ENCODE measurements at regions not wholly inside any gene's neighbourhood (a gene's known extent, or its start where the extent isn't known, plus 50 kb on each side); places are given as distances from the start of the nearest gene placed in this dataset.

DNA sequence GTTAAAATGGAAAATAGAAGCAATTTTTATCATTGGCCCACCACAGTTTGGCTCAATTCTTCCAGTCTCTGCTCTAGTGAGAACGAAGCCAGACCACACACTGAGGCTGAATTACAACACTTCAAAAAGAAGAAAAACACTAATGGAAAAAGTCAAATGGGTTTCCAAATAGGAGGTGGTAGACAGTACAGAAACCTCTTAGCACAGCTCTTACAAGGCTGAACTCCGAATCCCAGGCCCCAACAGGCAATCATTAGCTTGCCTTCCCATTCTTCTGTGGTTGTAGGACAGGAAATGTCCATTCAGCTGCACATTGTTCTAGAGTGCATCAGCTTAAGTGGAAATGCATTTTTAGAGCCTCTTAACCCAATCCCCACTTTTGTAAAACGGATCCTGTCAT, 115.1 kb upstream of the MEOX2 start:
- no peaks in the 10 kb centered on the region for H3K9me3 ChIP-seq
- H3K4me1 ChIP-seq, result no peaks in the 10 kb centered on the region
- no peaks in the 10 kb centered on the region for H3K36me3 ChIP-seq
- H3K27me3 ChIP-seq, result no peaks in the 10 kb centered on the region
- DNase-seq, result no peak
- no peak overlapping the region for H3K4me3 ChIP-seq (ENCODE audit: low read depth, low read length)
- TF ChIP-seq, protein P1, sequence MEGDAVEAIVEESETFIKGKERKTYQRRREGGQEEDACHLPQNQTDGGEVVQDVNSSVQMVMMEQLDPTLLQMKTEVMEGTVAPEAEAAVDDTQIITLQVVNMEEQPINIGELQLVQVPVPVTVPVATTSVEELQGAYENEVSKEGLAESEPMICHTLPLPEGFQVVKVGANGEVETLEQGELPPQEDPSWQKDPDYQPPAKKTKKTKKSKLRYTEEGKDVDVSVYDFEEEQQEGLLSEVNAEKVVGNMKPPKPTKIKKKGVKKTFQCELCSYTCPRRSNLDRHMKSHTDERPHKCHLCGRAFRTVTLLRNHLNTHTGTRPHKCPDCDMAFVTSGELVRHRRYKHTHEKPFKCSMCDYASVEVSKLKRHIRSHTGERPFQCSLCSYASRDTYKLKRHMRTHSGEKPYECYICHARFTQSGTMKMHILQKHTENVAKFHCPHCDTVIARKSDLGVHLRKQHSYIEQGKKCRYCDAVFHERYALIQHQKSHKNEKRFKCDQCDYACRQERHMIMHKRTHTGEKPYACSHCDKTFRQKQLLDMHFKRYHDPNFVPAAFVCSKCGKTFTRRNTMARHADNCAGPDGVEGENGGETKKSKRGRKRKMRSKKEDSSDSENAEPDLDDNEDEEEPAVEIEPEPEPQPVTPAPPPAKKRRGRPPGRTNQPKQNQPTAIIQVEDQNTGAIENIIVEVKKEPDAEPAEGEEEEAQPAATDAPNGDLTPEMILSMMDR (IDR thresholded peaks at IDR 0.05; ENCODE audit: low read depth, low read length), result no peak

DNA sequence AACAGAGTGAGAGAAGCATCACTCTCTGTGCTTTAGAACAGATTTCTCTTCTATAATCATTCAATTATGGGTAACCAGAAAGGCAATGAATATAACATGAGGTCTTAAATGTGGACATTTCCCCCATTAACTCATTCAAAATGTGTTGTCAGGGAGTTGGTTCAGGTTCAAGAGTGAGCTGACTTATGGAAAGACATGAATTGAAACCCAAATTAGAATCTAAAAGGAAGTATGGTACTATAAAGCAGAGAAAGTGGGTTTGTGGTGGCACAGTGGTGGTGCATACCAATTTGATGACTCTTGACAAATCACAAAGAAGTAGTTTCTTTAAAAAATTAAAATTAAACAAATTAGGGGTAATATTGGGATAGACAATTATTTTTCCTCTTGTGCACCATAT, 114.6 kb upstream of the MEOX2 start:
- H3K36me3 ChIP-seq, result no peaks in the 10 kb centered on the region
- H3K4me1 ChIP-seq, result no peaks in the 10 kb centered on the region
- no peaks in the 10 kb centered on the region for H3K9me3 ChIP-seq
- no peak overlapping the region for H3K4me3 ChIP-seq (ENCODE audit: low read depth, low read length)
- DNase-seq, result no peak
- H3K27me3 ChIP-seq, result no peaks in the 10 kb centered on the region
- TF ChIP-seq, protein P1 (IDR thresholded peaks at IDR 0.05; ENCODE audit: low read depth, low read length), result no peak

DNA sequence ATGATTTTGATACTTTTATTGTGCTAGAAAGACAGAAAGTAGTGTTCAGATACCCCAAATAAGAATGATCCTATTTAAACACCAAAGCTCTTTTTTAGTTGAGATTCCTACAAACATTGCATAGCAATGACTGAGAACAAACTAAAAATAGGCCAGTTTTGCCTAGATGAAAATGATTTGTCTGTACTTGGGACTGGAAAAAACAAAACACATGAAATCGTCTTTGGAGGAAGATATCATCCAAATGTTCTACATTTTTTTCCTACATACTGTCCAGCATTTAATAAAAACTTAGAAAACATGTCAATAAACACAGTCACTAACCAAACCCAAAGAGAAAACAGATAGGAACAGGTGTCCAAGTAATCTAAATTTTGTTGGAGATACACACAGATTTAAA, 111.6 kb upstream of the MEOX2 start:
- TF ChIP-seq, protein P1 (IDR thresholded peaks at IDR 0.05; ENCODE audit: low read depth, low read length), result no peak
- H3K27me3 ChIP-seq, result no peaks in the 10 kb centered on the region
- H3K9me3 ChIP-seq, result no peaks in the 10 kb centered on the region
- H3K36me3 ChIP-seq, result no peaks in the 10 kb centered on the region
- DNase-seq, result no peak
- no peaks in the 10 kb centered on the region for H3K4me1 ChIP-seq
- no peak overlapping the region for H3K4me3 ChIP-seq (ENCODE audit: low read depth, low read length)

DNA sequence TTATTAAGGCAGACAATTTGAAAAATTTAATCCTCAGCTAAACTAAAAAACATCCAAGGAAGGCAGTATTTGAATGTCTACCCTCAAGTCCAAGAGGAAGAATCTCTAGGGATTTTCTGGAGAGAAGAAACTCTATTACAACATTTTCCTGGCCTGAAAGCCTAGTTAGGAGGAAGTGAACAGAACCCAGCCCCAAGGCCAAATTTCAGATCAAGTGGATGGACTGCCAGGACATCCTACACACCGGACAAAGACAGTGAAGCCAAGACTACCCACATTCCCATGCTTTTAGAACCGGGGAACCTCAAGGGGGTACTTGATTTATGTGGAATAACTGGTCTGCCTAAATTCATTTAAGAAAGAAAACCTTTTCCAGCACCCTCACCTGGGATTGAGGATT, 108.9 kb upstream of the MEOX2 start:
- DNase-seq, result no peak
- H3K9me3 ChIP-seq, result no peaks in the 10 kb centered on the region
- no peaks in the 10 kb centered on the region for H3K36me3 ChIP-seq
- no peak overlapping the region for H3K4me3 ChIP-seq (ENCODE audit: low read depth, low read length)
- TF ChIP-seq, protein P1 (IDR thresholded peaks at IDR 0.05; ENCODE audit: low read depth, low read length), result no peak
- no peaks in the 10 kb centered on the region for H3K4me1 ChIP-seq
- H3K27me3 ChIP-seq, result no peaks in the 10 kb centered on the region

DNA sequence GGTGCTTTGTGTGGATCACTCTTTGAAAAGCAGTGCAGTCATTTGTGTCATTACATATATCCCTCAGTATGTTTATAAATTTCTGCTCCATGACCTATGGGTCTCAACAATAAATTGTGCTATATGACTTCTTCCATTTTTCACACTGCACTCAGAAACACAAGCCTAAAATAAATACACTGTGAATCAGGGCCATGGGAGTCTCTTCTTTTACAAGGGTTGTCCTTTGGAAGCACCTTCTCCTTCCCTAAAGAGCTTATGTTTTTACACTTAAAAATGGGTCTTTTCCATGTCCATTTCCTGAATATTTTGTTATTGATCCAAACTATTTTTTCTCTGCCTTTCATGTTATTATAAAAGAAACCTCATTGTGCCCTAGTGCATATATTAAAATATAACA, 108.3 kb upstream of the MEOX2 start:
- H3K4me3 ChIP-seq (ENCODE audit: low read depth, low read length), result no peak overlapping the region
- no peaks in the 10 kb centered on the region for H3K36me3 ChIP-seq
- H3K4me1 ChIP-seq, result no peaks in the 10 kb centered on the region
- TF ChIP-seq, protein P1 (IDR thresholded peaks at IDR 0.05; ENCODE audit: low read depth, low read length), result no peak
- no peak for DNase-seq
- no peaks in the 10 kb centered on the region for H3K27me3 ChIP-seq
- H3K9me3 ChIP-seq, result no peaks in the 10 kb centered on the region

DNA sequence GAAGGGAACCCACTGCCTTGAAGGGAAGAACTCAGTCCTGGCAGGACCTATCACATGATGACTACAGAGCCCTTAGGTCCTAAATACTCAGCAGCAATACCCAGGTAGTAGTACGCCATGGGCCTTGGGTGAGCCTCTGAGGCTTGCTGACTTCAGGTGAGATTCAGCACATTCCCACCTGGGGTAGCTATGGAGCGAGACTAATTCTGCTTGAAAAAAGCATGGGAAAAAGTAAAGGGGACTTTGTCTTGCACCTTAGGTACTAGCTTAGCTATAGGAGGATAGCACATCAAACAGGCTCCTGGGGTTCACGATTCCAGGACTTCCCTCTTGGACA, 98.2 kb upstream of the MEOX2 start:
- Histone ChIP-seq H3K36me3 (no peaks in the 10 kb centered on the region), H3K4me1 (no peaks in the 10 kb centered on the region), H3K27me3 (no peaks in the 10 kb centered on the region), H3K9me3 (no peaks in the 10 kb centered on the region), H3K4me3 (ENCODE audit: low read depth, low read length) (no peak overlapping the region)
- DNase-seq, result no peak
- TF ChIP-seq, protein P1 (IDR thresholded peaks at IDR 0.05; ENCODE audit: low read depth, low read length), result no peak

Measured in BE2C (cell line).